NCI-H446 (cell line): ENCODE measurements at regions not wholly inside any gene's neighbourhood (a gene's known extent, or its start where the extent isn't known, plus 50 kb on each side); places are given as distances from the start of the nearest gene placed in this dataset.

Experiments
- DNase-seq, 2 experiments: peaks; one replicate each; lab custom pipeline; 2025; lab: John Stamatoyannopoulos, UW

DNA sequence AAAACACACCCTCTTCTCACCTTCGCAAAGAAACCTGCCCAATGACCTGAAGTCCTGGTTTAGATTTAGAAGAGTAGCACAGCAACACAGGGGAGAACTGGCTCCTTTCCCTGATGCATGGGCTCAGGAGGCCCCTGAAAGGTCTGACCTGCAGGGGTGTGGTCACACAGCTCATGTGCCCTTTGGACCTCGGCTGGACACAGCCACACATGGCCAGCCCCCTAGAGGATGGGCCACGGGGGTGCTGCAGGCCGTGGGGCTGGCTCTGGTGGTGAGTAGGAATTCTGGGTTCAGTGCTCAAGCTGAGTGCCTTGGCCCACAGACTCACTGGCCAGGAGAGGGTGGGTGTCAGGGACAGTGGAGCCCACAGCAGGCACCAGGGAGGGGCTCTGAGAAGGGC, 118.5 kb upstream of the ADCY1 start:
- DNase-seq: no peak

DNA sequence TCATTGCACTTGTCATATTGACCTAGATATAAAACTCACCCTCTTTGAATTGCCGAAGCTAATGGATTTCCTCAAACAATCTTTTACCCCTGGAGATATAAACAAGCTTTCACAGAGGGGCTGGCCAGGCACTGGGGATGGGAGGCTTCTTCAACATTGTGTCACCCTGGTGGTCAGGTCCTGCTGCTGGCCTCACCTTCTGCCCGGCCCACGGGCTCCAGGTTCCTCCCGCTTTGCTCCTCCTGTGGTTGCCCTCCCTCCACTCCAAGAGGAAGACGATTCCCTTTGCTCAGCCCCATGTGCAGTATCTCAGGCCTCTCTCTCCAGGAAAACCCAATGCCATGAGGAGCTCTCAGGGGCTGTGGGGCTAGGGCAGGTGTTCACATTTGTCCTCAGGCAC, 118.1 kb upstream of the ADCY1 start:
- DNase-seq: no peak

DNA sequence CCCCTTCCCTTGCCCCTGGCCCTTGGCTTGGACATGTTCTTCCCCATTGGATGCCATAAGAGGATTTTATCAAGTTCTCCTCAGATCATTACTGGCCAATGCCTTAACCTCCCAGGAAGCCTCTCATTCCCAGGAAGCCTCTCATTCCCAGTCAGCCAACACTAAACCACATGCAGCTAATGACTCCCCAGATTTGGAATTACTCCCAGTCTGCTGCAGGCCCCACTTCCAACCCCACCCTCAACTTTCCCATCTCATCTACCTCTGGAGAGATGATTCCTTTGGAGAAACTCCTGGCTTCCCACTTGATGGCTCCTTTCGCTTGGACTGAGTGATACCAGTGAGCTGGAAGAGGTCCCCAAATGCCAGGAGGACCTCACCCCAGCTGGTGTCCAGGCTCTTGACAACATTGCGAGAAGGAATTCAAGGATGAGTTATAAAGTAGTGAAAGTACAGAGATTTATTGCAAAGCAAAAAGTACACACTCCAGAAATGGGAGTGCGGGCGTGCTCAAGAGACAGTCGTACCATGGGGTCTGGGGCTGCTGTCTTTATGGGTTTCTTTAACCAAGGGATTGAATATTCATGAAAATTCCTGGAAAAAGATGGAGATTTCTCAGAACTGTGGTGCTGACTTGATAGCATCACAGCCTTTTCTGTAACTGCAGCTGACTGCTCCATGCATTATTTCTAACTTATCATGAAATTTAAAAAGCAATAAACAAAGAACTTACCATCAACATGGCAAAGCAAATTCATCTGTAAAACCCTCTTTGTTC, 117.2 kb upstream of the ADCY1 start:
- no peak for DNase-seq

DNA sequence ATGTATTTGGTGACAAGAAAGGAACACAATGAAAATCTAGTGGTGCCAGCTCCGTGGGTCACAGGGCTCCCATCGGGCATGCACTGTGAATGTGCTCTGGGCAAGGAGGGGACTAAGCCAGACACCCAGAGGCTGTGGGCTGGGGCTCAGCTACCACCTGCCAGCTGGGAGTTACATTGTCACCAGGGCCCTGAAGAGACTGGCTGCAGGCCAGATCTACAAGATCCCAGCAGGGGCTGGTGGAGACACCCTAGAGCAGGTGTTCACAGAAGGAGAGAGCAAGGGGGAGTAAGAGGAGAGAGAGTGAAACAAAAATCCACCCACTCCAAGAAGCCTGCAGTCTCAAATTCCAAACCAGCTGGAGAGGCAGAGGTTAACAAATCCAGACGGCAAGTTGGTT, 116.6 kb upstream of the ADCY1 start:
- DNase-seq: peak in 1 of 2 experiments; percentile 4

GRCh38 chr7:45459476-45459875, 114.7 kb upstream of the ADCY1 start:
- DNase-seq: no peak

DNA sequence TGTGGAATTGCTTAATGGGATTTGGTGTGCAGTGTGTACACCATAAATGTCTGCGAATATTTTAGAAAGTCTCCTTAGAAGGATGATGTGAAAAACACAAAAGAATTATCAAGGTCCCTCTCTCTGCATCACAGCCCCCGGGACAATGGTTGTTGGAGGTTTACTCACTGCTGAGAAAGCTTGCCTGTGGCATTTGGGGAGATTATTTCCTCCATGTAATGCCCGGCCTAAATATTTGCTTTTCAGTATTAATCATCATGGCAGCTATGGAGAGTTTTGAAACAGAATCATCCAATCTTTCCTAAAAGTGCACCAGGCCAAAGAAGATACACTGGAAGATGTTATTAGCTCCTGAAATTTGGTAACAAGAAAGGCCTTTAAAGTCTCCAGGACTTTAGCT, 113.8 kb upstream of the ADCY1 start:
- no peak for DNase-seq

DNA sequence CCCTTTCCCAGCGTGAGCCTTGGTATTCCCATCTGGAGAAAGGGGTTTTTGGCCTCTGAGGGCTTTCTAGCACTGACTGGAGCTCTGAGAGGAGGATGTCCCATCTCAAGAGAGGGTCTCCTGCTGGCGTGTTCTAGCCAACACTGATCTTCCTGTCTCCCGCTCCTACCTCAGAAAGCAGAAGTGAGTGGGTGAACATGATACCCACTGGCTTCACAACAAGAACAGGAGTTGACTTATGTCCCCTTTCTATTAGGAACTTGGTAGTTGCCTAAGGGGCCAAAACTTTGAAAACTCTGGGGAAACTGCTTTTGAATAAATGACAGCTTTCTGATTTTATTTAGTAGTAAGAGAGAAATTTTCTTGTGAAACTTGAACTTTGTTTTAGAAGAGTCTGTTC, 113.1 kb upstream of the ADCY1 start:
- no peak for DNase-seq

DNA sequence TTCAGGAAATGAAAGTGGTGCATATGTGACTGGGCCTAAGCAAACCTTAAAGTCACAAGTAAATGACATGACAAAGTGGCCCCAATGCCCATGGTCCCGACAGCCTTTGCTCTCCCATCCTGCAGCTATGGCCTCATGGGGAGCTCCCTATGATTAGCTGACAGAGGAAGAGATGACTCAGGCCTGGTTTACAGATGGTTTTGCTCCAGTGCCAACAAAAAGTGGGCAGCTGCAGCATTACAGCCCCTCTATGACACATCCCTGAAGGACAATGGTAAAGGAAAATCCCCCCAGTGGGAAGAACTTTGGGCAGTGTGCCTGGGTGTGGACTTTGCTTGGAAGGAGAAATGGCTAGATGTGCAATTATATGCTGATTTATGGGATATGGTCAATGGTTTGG, 105.1 kb upstream of the ADCY1 start:
- DNase-seq: no peak

GRCh38 chr7:45470031-45470430, 104.1 kb upstream of the ADCY1 start:
- DNase-seq: no peak

DNA sequence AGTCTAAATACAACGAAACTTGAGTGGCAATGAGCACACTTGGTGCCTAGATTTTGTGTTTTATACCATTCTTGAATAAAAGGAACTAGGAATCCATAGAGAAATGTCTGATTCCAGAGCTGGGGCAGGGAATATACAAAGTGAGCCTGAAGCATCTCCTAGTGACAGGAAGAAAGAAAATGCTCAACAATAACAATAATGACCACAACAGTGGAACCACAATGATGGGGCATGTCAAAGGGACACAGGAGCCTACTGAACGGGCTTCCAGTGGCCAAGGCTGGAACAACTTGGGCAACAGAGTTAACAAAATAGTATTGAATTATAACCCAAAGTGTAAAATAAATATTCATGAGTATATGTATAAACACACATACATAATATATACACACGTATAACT, 94.4 kb upstream of the ADCY1 start:
- no peak for DNase-seq

DNA sequence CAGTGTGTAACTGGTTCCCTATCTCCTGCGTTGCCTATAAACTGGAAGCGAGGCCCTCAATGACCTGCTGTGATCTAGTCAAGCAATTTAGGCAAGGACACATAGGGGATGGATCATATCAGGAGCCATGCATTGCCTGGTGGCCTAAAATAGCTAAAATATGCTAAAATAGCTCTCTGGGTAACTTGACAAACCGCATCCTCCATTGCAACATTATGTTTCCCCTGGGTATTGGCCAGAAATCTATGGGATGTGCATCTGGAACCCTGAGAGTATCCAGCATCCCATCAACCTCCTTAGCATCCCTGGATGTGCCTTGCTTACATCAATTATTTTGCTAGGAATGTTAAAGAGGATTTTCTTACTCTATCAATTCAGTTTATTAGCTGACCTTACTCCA, 91.7 kb upstream of the ADCY1 start:
- no peak for DNase-seq

DNA sequence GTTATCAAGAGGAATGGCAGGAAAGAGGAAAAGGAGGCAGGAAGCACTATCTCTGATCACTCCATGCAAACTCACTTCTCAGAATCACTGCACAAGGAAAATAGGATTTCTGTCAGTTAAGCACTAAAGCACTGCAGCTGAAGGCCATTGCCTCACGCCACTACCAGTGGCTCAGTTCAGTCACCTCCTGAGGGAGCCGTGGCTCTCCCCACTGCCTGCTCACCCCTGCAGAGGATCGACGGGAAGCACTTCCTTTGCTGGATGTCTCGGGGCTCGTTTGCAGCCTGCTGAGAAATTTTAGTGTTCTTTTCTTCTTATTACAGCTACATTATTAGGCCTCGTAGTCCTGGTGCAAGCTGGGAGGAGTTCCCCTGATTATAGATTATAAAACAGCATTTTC, 90.1 kb upstream of the ADCY1 start:
- DNase-seq: no peak

DNA sequence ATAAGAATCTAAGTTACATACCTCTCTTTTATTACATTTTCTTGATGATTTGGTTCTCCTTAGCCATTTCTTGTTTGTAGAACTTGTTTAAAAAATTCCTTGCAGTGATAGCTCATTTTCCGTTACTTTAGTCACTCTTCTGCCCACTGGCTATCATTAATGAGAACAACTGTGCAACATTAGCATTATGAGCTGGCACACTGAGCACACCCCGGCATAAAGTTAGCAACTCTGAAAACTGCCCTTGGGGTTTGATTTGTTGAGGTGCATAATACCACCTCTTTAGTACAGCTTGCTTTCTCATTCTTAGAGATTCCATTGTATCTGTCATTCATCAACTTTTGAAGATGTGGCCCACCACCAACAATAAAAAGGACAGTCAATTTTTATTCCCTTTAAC, 87.6 kb upstream of the ADCY1 start:
- DNase-seq: no peak

DNA sequence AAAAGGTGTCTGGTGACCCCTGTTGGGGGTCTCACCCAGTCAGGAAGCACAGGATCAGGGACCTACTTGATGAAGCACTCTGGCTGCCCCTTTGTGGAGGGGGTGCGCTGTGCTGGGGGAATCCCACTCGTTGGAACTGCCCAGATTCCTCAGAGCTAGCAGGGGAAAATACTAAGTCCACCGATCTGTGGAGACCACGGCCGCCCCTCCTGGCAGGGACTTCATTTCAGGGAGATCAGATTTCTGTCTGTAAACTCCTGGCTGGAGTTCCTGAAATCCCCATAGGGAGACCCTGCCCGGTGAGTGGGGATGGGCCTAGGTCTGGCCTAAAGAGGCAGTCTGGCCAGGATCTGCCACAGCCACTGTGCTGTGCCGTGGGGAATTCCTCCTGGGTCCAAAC, 79.3 kb upstream of the ADCY1 start:
- no peak for DNase-seq

DNA sequence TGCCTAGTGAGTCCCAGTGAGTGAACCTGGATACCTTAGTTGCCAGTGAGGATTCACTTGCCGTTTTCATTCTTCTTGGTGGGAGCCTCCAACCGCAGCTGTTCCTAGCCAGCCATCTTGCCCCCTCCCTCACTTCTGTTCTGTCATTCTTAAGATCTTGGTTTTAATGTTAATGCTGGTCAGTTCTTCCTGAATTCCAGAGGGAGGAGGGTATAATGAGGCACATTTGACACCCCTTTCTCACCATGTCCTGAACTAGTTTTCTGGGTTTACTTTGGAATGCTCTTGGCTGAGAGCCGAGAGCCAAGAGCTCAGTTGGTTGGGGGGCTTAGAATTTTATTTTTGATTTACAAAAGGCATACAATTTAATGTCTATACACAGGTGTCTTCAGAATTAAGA, 78.5 kb upstream of the ADCY1 start:
- DNase-seq: no peak

- no peak for DNase-seq
Measured at GRCh38 chr7:45500257-45500656, 73.9 kb upstream of the ADCY1 start.

- DNase-seq: no peak
Measured at GRCh38 chr7:45501791-45502190, 72.4 kb upstream of the ADCY1 start.

- no peak for DNase-seq
Measured at GRCh38 chr7:45506059-45506458, 68.1 kb upstream of the ADCY1 start.

- no peak for DNase-seq
Measured at GRCh38 chr7:45509222-45509621, 64.9 kb upstream of the ADCY1 start.

GRCh38 chr7:45511721-45512597, 62.2 kb upstream of the ADCY1 start:
- DNase-seq: no peak

DNA sequence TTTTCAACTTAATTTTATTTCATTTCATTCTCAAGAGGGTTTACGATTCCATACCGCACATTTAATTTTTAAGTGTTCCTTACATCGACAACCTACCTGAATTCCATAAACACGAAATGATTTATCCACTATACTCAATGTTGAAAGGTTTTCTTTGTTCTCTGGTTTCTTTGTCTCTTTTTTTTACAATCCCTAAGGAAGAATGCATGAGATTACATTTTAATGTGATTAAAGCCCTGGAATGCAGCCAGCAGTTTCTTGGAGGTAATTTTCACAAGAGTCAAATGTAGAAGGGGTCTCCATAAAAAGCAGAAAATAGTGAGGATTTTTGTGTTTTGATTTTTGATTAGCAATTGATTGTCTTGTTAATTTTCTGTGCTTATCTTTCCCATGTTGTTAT, 59.2 kb upstream of the ADCY1 start:
- no peak for DNase-seq

DNA sequence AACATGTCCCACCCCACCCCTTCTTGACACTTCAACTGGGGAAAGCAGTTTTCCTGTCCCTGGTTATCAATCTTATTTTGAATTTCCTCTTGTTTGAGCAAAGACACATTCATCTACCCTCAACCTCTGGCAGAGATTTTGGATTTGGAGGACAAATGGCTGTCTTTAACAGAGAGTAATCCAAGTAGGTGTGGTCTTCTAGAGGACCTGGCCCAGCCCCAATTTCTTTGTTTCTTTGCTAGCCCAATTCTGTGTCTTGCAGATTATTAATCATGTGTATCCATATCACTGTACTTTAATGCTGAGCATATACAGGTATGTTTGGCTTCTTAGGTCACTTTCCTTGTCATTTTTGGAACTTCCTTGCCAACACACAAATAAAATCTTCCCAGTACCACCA, 58.8 kb upstream of the ADCY1 start:
- DNase-seq: no peak
